ENCODE measurements at regions not wholly inside any gene's neighbourhood (a gene's known extent, or its start where the extent isn't known, plus 50 kb on each side); places are given as distances from the start of the nearest gene placed in this dataset.
"Not testable (repeated sequence)": the region's sequence is repeated elsewhere in the genome, so short reads cannot be mapped to it uniquely, and the experiment has no call there.

DNA sequence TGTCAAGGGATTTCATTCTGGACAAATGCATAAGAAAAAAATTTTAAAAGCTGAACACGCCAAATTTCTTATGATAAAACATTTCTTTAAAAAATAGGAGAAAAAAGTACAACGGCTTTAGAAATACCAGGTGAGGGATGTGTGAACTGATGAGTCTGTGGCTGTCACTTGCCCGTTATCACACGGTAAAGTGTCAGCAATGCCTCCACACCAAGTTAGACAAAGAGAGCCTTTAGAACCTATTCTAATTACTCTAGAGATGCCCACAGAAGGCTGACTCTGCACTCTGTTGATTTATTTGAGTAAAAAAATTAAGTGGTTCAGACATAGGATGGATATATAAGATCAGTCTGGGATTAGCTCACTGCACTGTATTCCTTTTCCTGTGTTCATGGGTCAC, 523.8 kb downstream of the RNF144A start:
- Histone ChIP-seq H3K36me3 (ENCODE audit: control insufficient read depth, insufficient read depth, low read length) (no peaks in the 10 kb centered on the region), H3K4me3 (ENCODE audit: low read depth, low read length) (no peak overlapping the region), H3K9ac (ENCODE audit: low read depth, low read length) (no peak overlapping the region), H3K4me1 (ENCODE audit: control insufficient read depth, insufficient read depth, low read length) (no peaks in the 10 kb centered on the region), H3K27me3 (ENCODE audit: control insufficient read depth, insufficient read depth, low read length) (no peaks in the 10 kb centered on the region), H3K9me3 (ENCODE audit: control insufficient read depth, insufficient read depth, low read length) (no peaks in the 10 kb centered on the region)

GRCh38 chr2:7441841-7442240, 524.6 kb downstream of the RNF144A start:
- not testable (repeated sequence) for H3K9ac ChIP-seq (ENCODE audit: low read depth, low read length); H3K4me1 ChIP-seq (ENCODE audit: control insufficient read depth, insufficient read depth, low read length); H3K9me3 ChIP-seq (ENCODE audit: control insufficient read depth, insufficient read depth, low read length); H3K36me3 ChIP-seq (ENCODE audit: control insufficient read depth, insufficient read depth, low read length); H3K27me3 ChIP-seq (ENCODE audit: control insufficient read depth, insufficient read depth, low read length); H3K4me3 ChIP-seq (ENCODE audit: low read depth, low read length)

- Histone ChIP-seq H3K9ac (ENCODE audit: low read depth, low read length) (no peak overlapping the region), H3K4me3 (ENCODE audit: low read depth, low read length) (no peak overlapping the region)
These were observed 527.4 kb downstream of the RNF144A start for GRCh38 chr2:7444626-7445025.

GRCh38 chr2:7448578-7449264, 531.5 kb downstream of the RNF144A start:
- Histone ChIP-seq H3K4me1 (ENCODE audit: control insufficient read depth, insufficient read depth, low read length) (no peaks in the 10 kb centered on the region), H3K9me3 (ENCODE audit: control insufficient read depth, insufficient read depth, low read length) (no peaks in the 10 kb centered on the region), H3K9ac (ENCODE audit: low read depth, low read length) (no peak overlapping the region), H3K27me3 (ENCODE audit: control insufficient read depth, insufficient read depth, low read length) (no peaks in the 10 kb centered on the region), H3K4me3 (ENCODE audit: low read depth, low read length) (no peak overlapping the region), H3K36me3 (ENCODE audit: control insufficient read depth, insufficient read depth, low read length) (no peaks in the 10 kb centered on the region)

More at GRCh38 chr2:7444626-7445025, 527.4 kb downstream of the RNF144A start:
- H3K9me3 ChIP-seq (ENCODE audit: control insufficient read depth, insufficient read depth, low read length): no peaks in the 10 kb centered on the region
- no peaks in the 10 kb centered on the region for H3K27me3 ChIP-seq (ENCODE audit: control insufficient read depth, insufficient read depth, low read length)
- no peaks in the 10 kb centered on the region for H3K36me3 ChIP-seq (ENCODE audit: control insufficient read depth, insufficient read depth, low read length)
- H3K4me1 ChIP-seq (ENCODE audit: control insufficient read depth, insufficient read depth, low read length): no peaks in the 10 kb centered on the region

DNA sequence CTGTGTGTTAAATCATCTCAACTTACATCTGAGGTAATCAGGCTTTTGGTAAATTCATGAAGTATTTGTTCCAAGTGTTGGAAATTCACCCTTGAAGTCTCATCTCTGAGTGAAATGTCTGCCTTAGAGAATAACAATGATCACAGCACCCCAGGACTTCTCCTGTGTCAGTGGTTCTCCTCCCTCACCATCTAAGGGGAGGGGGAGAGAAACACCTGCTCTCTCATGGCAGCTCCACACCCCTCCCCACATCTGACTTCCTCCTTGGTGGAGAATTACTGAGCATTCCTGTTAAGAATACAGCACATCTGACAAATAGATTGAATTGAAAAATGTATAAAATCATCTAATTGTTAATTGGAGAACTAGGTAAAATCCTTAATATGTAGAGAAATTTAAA, 532.1 kb downstream of the RNF144A start:
- Histone ChIP-seq H3K9ac (ENCODE audit: low read depth, low read length) (no peak overlapping the region), H3K4me3 (ENCODE audit: low read depth, low read length) (no peak overlapping the region), H3K4me1 (ENCODE audit: control insufficient read depth, insufficient read depth, low read length) (no peaks in the 10 kb centered on the region), H3K36me3 (ENCODE audit: control insufficient read depth, insufficient read depth, low read length) (no peaks in the 10 kb centered on the region), H3K9me3 (ENCODE audit: control insufficient read depth, insufficient read depth, low read length) (no peaks in the 10 kb centered on the region), H3K27me3 (ENCODE audit: control insufficient read depth, insufficient read depth, low read length) (no peaks in the 10 kb centered on the region)

- Histone ChIP-seq H3K9ac (ENCODE audit: low read depth, low read length) (no peak overlapping the region), H3K27me3 (ENCODE audit: control insufficient read depth, insufficient read depth, low read length) (no peaks in the 10 kb centered on the region), H3K9me3 (ENCODE audit: control insufficient read depth, insufficient read depth, low read length) (no peaks in the 10 kb centered on the region), H3K4me3 (ENCODE audit: low read depth, low read length) (no peak overlapping the region), H3K36me3 (ENCODE audit: control insufficient read depth, insufficient read depth, low read length) (no peaks in the 10 kb centered on the region), H3K4me1 (ENCODE audit: control insufficient read depth, insufficient read depth, low read length) (no peaks in the 10 kb centered on the region)
These were observed 533.1 kb downstream of the RNF144A start for GRCh38 chr2:7450188-7450832.

DNA sequence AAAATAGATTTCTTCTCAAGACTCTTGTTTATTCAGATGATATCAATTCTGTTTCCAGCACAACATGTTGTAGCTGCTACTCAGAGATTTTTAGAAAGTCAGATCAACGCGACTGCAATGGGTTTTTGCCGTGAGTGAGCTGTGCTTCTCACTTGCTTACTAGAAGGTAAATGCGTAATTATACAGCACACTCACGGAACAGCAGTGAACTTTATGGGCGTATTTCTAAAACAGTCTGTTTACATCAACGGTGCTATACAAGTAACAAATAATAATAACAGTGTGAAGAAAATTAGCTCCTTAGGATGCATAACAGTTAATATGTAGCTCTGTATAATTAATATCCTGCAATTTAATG, 533.6 kb downstream of the RNF144A start:
- no peaks in the 10 kb centered on the region for H3K27me3 ChIP-seq (ENCODE audit: control insufficient read depth, insufficient read depth, low read length)
- H3K9ac ChIP-seq (ENCODE audit: low read depth, low read length): no peak overlapping the region
- no peak overlapping the region for H3K4me3 ChIP-seq (ENCODE audit: low read depth, low read length)
- H3K4me1 ChIP-seq (ENCODE audit: control insufficient read depth, insufficient read depth, low read length): no peaks in the 10 kb centered on the region
- no peaks in the 10 kb centered on the region for H3K36me3 ChIP-seq (ENCODE audit: control insufficient read depth, insufficient read depth, low read length)
- H3K9me3 ChIP-seq (ENCODE audit: control insufficient read depth, insufficient read depth, low read length): no peaks in the 10 kb centered on the region

DNA sequence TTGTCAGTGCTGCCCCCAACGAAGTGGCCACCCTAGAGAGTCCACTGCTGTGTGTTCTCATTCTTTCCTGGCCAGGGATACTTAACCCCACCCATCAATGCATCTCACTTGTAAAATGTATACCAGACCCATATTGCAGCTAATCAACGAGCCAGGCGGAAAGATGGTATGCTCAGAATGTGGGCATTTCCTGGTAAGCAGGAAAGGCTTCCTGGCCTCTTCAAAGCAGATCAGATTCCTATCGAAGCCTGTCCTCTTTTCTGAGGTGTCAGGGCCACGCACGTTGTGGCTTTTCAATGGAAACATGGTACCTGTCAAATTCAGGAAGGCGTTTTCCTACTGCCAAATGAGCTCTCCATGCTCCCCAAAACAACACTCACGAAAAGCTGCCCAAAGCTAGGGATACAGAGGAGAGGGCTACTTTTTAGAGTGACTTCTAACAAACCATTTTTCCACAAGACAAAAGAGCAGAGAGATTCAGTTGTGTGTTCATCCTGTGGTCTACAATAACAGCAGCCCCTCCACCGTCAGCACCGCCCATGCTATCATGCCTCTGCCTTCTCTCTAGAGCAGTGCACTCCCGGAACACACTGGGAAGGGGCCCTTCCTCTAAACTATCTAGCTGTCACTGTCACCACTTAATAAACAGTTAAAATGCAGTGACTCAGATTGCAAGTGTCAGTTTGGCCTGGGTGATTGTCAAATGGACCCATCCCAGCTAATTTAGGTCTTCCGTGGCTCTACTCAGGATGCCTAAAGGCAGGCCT, 535.1 kb downstream of the RNF144A start:
- no peak overlapping the region for H3K4me3 ChIP-seq (ENCODE audit: low read depth, low read length)
- no peaks in the 10 kb centered on the region for H3K36me3 ChIP-seq (ENCODE audit: control insufficient read depth, insufficient read depth, low read length)
- H3K9ac ChIP-seq (ENCODE audit: low read depth, low read length): no peak overlapping the region
- no peaks in the 10 kb centered on the region for H3K4me1 ChIP-seq (ENCODE audit: control insufficient read depth, insufficient read depth, low read length)
- H3K9me3 ChIP-seq (ENCODE audit: control insufficient read depth, insufficient read depth, low read length): no peaks in the 10 kb centered on the region
- H3K27me3 ChIP-seq (ENCODE audit: control insufficient read depth, insufficient read depth, low read length): no peaks in the 10 kb centered on the region

DNA sequence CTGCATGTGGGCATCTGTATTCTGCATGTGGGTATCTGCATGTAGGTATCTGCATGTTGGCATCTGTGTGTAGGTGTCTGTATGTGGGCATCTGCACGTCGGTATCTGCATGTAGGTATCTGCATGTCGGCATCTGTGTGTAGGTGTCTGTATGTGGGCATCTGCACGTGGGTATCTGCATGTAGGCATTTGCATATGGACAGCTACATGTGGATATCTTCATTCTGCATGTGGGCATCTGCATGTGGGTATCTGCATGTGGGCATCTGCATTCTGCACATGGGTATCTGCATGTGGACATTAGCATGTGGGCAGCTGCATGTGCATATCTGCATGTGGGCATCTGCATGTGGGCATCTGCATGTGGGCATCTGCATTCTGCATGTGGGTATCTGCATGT, 537.4 kb downstream of the RNF144A start:
- H3K9ac ChIP-seq (ENCODE audit: low read depth, low read length): no peak overlapping the region
- no peaks in the 10 kb centered on the region for H3K9me3 ChIP-seq (ENCODE audit: control insufficient read depth, insufficient read depth, low read length)
- H3K4me3 ChIP-seq (ENCODE audit: low read depth, low read length): no peak overlapping the region

DNA sequence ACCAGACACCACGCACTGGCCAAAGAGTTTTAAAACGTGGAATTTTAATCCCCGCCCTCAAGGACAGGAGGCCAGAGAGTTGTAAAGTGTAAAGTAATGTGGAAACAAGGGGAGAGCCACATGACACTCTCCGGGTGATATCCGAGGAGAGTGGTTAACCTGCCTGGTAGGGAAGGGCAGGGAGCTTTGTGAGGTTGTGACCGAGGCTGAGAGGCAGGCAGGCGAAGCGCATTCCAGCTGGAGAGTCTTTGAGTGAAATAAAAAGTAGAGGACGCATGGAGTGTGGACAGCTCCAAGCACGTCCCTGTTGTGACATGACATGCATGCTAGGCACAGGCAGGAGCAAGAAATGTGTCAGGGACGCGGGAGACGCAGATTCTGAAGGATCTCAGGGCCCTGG, 539.5 kb downstream of the RNF144A start:
- no peaks in the 10 kb centered on the region for H3K9me3 ChIP-seq (ENCODE audit: control insufficient read depth, insufficient read depth, low read length)
- H3K4me3 ChIP-seq (ENCODE audit: low read depth, low read length): no peak overlapping the region
- H3K36me3 ChIP-seq (ENCODE audit: control insufficient read depth, insufficient read depth, low read length): no peaks in the 10 kb centered on the region
- no peaks in the 10 kb centered on the region for H3K4me1 ChIP-seq (ENCODE audit: control insufficient read depth, insufficient read depth, low read length)
- H3K27me3 ChIP-seq (ENCODE audit: control insufficient read depth, insufficient read depth, low read length): no peaks in the 10 kb centered on the region
- no peak overlapping the region for H3K9ac ChIP-seq (ENCODE audit: low read depth, low read length)

More for the DNA sequence above, 537.4 kb downstream of the RNF144A start:
- H3K4me1 ChIP-seq (ENCODE audit: control insufficient read depth, insufficient read depth, low read length): no peaks in the 10 kb centered on the region
- no peaks in the 10 kb centered on the region for H3K36me3 ChIP-seq (ENCODE audit: control insufficient read depth, insufficient read depth, low read length)
- no peaks in the 10 kb centered on the region for H3K27me3 ChIP-seq (ENCODE audit: control insufficient read depth, insufficient read depth, low read length)

GRCh38 chr2:7458066-7458465, 540.9 kb downstream of the RNF144A start:
- Histone ChIP-seq H3K9me3 (ENCODE audit: control insufficient read depth, insufficient read depth, low read length) (no peaks in the 10 kb centered on the region), H3K9ac (ENCODE audit: low read depth, low read length) (no peak overlapping the region), H3K4me1 (ENCODE audit: control insufficient read depth, insufficient read depth, low read length) (no peaks in the 10 kb centered on the region), H3K4me3 (ENCODE audit: low read depth, low read length) (no peak overlapping the region), H3K36me3 (ENCODE audit: control insufficient read depth, insufficient read depth, low read length) (no peaks in the 10 kb centered on the region), H3K27me3 (ENCODE audit: control insufficient read depth, insufficient read depth, low read length) (no peaks in the 10 kb centered on the region)
